SKM-1 (cell line): ENCODE measurements at regions not wholly inside any gene's neighbourhood (a gene's known extent, or its start where the extent isn't known, plus 50 kb on each side); places are given as distances from the start of the nearest gene placed in this dataset.

Experiments
- DNase-seq: peaks from one replicate; lab custom pipeline; 2025; ENCODE audit not compliant: unreplicated experiment; lab: John Stamatoyannopoulos, UW

DNA sequence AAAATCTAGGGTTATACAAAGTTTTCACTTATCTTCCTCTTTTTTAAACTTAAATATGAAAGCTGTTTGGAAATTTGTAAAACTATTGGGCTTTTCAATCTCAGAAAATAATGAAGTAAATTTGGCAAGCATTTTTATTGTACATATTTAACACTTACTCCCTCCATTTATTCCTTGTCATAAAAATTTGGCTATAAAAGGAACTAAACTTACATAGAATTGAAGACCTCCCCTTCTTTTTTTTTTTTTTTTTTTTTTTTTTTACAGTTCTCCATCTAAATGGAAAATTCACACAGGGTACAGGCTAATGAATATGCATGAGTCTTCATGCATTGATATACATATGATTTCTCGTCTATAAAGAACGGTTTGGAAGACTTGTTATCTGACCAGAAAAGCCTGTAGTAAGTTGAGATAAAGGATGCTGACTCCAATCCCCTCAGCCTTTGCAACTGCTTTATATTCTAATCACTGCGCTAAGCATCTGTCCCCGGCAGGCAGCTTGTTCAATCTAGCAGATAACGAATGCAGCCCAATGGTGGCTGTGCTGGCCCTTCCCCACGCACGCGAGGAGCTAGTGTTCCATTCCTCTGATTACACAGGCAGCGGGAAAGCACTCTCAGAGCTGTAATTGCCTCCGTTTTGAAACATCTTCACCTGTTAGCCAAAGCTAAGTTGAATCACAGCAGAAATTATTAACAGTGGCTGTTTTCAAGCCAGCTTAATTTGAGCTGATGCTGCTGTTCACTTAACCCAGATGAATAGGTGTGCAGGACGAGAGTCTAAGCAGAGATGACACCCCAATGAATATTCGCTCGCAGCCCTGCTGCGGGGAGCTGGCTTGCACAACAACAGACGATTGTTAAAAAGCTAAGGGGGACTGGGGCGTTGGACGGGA is 453.8 kb upstream of the ZNF608 start:
- DNase-seq: no peak

DNA sequence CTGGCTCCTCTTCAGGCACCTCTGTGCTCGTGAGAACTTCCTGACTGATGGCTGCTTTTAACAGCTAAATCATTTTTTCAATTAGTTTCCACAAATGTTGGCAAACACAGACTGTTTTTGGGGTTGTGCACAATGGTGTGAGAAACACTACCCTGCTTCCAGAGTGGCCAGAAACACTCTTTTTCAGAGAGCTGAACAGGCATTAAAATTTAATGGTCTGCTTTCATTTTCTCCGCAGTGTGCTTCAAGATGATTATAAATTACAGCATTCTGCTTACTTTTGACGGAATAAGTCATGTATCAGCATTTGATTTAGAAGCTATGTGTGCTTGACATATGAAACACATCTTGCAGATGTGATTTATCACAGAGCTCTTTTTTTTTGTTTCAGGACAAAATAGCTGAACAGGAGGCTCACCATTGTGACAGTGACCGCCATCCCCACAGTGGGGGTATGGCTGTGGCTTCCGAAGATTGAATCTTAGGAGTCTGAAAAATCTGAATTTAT is 454.5 kb upstream of the ZNF608 start:
- no peak for DNase-seq

DNA sequence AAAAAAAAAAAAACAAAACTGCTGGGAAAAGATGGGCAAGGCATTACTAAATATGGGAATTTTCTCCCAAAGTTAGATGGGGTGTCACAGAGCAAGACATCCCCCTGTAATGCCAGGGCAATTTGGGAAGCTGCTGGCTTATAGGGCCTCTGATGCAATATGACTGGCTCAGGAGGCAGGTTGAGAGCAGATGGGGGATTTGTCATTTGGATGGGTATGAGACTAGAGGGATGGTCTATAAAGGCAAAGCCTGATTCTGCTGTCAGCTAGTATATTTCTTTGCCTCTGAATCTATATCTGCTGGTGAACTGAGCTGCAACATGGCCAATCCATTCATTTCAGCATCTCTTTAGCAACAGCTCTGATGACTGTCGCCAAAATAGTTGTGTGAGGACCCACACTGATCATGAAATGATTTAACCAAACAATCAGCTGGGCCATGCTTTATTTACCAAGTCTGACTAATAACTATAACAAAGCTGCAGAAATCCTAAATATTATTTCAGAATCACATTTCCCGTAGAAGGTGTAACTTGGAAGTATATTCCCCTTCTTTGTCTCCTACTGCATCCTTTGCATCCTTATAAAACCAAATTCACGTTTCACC is 455.1 kb upstream of the ZNF608 start:
- DNase-seq: no peak

DNA sequence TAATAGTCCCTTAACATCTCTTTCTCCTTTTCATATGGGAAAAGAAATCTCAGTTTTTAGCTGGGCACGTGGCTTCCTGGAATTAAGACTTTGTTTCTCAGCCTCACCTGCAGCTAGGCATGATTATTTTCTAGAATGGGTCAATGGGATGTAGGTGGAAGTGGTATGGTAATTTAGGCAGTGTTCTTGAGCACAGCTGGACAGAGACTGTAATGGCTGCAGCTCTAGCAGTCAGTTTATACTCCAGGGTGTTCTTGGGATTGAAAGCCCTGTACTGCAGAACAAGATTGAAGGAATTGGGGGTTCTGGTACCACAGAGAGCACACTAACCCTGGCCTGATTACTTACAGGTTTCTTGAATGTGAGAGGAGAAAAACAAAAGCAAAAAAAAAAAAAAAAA is 455.9 kb upstream of the ZNF608 start:
- DNase-seq: no peak

DNA sequence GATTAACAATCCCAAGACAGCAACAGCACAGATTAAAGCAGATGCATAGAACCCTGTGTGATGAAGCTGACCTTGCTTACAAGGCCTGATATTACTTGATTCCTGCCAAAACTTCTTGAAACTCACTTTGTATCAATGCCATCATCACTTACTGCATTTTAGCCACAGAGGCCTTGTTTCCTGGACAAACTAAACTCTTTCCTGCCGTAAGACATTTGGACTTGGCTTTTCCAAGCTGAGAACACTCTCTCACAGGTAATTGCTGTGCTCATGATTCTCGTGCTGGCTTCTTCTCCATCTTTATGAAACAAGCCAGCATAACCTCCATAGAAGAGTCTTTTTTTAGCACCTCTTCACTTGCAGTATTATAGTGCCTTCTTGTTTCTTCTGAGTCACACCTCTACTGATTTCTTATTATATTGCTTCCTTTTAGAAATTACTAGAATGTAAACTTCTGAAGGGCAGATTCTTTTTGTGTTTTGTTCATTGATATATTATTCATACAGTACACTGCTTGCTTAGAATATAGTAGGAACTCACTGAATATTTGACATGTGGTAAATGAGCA is 456.5 kb upstream of the ZNF608 start:
- DNase-seq: no peak

DNA sequence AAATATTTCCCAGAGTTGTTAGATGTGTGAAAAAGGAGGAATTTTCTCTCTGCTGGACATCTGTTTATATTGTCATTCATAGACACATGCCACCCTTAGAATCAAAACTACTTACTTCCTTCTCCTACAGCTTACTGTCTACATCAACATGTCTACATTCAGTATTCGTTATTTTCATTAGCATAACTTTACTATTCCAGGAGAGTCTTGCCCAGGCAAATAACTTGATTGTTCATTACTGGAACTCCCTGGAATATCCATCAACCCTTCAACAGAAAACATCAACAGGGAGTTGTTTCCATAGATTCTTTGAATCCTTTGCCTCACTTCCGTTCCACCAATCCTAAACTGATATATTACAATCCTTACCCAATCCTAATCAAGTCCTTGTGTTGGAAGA is 457.5 kb upstream of the ZNF608 start:
- DNase-seq: no peak

DNA sequence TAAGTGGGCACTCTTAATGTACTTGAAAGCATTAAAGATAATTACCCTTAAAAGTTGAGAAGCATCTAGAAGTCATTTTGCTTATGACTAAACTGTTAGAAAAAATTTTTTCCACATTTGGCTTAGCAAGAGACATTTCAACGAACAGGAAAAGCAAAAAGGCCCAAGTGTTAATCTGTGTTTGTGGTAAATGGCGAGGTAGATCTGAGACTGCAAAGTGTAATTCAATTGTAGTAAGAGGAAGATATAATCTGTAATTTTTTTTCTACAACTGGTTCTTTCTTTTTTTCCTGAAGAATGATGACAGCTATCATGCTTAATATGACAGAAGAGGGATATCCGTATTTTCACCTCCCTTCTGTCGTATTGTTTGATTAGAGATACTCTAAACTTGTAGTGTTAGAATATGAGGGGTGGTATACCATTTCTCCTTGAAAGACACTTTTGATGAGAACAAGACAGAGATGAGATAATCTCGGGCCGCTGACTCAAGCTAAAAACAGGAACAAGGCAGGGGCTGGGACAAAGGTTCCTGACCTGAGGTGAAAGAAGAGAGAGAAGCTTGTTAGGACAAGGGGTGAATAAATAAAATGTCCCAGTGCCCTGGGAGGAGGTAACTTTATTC is 459.3 kb upstream of the ZNF608 start:
- DNase-seq: no peak

DNA sequence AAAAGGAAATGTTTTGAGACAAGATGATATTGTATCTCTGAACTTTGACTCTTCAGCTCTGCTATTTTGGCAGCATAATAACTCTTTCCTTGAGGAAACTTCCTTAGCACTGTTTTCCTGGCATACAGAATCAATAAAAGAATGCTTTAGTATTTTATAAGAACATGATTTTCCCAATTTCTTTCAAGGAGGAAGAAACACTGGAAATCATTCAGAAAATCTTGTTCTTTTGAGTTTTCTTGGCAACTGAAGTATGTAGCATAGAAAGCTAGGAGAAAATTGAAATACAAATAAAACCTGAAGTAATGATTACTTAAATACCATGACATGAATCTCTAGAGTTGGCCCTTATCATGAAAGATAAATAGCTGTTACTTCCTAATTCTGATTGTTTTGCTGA is 461.4 kb upstream of the ZNF608 start:
- no peak for DNase-seq

DNA sequence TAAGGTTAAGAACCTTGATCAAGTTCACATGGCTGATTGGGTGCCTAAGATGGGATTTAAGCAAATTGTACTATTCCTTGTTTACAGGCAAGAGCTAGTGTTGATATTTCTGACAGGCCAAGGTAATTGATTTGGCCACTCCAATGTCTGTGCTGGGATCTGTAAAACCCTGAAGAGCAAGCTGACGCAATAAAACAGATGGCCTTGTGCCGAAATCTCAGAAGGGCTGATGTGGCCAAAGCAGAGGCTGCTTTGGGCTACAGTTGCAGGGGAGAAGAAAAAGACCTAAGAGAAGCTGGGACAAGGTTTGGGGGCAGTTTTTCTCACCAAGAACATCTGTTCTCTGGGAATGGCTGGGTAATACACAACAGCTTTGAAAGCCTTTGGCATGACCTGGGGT is 463.2 kb upstream of the ZNF608 start:
- no peak for DNase-seq

DNA sequence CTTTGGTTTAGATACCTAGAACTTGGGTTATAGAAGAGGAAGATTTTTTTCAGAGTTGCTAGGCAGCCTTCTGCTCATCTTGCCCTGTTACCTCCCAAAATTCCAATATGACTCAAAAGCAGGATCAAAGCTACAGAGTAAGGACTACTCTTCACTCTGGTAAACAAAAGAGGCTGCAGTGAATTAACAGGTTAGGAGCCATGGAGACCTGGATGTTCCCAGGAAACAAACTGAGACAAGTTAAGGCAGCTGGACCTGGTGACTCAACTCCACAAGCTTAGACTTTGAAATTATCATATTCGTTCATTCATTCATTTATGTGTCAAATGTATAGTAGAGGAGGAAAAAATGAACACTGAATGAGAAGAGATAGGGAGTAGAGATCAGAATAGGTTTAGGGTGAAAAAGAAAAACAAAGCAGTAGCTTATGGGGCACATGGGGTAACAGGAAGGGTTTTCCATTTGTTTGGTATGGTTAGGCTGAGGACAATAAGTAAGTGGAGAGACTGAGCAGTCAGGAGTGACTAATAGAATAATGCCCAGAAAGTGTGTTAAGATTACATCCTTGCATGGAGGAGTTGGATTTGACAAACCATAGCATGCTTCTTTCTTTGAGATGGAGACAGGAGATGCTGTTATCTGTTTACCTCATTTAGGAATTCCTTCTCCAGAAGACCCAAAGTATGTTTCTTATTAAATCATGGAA is 464.0 kb upstream of the ZNF608 start:
- no peak for DNase-seq

DNA sequence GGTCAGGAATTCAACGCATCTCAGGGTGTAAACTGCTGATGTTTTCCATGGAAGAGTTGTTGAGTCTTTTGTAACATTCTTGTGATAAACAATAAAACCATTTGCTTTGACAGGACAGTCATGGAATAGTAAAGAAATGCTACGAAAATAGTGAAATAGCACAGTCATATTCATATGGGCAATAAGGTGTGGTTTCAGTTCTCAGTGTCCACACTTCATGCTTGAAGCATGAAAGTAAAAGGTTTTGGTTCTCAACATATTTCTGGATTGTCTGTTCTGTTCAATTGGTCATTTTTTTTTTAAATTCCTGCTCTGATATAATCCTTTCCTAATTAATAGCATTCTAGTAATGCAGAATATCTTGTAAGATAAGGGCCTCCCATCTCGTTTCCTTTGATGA is 467.6 kb upstream of the ZNF608 start:
- DNase-seq: no peak

DNA sequence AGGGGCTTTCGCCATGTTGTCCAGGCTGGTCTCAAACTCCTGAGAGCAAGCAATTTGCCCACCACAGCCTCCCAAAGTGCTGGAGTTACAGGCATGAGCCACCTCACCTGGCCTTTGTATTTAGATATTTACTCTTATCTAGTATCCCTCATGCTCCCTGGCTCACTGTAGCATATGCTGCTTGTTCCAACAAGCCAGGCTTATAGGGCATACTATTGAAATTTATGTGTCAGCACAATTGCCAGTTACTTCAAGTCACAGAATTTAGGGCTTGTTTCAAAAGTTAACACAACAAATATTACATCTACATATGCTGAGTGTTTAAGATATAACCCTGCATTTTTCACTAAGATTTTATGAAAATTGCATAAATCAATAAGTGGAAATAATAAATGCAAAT is 469.2 kb upstream of the ZNF608 start:
- no peak for DNase-seq

DNA sequence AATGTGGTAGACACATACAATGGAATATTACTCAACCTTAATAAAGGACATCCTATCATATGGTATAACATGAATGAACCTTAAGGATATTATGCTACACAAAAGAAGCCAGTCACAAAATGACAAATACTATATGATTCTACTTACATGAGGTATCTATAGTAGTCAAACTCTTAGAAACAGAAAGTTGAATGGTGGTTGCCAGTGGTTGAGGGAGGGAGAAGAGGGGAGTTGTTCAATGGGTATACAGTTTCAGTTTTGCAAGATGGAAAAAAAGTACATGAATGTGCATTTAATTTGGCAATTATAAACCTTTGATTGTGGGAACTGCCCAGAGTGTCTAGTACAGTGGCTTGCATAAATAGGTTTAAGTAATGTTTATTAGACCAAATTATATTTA is 473.3 kb upstream of the ZNF608 start:
- DNase-seq: no peak

DNA sequence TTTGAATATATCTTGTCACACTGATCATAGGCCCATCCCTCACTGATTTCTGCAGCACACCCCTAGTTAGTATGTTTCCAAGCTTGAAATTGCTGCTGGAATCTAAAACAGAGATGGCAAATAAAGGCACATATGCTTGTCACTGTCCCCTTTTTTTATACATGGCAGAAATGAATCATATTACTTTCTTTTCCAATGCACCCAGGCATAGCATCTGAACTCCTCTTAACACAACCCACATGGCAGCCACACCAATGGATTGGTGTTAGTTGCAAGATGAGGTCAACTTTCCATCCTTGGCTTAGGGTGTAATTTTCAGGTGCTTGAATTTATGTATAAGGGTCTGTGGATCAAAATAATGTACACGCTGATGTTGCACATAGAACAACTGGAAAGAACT is 473.8 kb upstream of the ZNF608 start:
- no peak for DNase-seq

DNA sequence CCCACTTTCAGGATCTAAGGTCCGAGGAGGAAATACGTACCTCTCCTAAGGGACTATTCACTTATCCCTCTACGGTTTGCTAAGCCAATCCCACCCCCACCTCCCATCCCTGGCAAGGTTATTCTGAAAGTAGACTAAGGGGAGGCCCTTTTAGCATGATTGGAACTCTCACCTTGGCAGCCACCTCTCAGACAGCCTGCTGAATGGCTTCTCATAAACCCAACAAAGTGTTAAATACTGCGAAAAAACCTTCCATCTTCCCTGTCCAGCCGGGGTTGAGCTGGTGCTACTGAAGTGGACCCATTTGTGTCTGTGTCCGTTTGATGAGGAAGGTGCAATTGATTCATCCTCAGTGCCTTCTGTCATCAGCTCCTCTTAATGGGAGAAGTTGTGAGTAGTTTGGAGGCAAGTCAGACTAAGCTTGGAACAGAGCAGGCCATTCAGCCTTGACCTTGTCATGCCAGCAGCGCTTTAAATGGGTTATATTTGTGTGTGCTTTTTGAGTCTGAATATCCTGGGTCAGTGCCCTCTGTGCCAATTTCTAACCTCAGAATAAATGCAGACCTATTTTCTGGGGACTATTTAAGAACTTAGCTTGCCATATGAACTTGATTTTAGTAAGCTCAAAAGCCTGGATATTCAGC is 476.3 kb upstream of the ZNF608 start:
- DNase-seq: no peak

DNA sequence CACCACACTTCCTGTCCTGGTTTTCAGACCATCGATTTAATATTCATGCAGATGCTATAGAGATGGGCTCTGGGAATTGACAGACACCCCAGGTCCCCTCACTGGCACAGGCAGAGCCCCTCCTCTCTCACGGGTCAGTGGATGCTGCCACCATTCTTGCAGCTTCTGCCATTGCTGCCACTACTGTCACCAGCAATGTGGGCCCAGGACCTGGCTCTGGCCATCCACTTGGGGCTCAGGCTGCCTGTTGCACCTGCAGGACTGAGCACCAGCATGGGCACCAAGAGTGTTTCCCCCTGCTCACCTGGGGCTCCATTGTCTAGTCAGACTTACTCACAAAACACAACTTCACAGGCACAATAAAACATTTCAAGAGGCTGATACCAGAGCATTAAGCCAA is 479.0 kb upstream of the ZNF608 start:
- no peak for DNase-seq

DNA sequence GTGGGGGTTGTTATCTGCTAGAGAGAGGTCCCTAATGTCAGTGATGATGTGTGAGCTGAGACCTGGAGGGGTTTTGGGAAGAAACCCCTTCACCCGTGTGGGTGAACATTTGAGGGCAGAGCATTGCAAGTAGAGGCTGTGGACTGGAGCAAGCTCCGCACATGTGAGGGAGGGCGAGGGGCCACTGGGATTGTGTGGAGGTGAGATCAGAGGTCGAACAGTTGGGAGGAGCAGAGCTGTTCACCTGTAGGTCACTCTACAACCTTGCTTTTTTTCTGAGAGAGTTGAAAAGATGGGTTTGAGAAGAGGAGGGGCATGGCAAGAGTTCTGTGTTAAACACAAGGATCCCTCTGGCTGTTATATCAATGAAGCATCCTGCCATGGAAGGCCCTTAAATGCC is 480.4 kb upstream of the ZNF608 start:
- no peak for DNase-seq

DNA sequence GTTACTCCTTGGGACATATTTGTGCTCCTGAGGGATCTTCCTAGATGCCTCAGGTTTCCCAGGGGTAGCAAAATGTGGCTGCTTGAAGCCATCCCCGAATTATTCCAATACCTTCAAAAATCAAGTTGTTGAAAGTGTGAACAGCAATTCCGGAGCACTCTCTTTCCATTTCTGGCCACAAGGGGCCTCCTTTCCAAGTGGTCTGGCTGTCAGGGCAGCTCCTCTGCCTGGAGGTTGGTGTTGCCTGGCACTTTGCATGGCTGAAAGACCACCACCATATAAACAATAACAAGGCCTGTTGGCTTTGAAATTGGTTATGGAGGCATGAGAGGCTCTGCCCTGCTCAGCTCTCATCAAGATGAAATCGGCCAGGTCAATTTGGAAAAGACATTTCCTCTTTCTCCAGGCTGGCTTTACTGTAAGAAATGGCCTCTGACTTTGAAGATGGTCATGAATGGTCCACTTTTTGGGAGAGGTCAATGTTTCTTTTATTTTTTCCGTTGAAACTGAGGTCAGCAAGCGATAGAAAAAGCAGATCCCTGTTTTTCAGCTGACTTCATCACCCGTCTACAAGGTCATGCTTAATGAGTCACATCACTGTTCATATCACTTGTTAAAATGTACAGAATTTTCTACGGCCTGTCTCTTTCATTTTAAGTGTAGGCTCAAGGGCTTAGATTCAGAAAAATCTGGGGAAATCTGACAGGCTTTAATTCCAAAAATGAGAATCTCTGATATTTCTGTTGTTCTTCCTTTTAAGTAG is 481.1 kb upstream of the ZNF608 start:
- no peak for DNase-seq

DNA sequence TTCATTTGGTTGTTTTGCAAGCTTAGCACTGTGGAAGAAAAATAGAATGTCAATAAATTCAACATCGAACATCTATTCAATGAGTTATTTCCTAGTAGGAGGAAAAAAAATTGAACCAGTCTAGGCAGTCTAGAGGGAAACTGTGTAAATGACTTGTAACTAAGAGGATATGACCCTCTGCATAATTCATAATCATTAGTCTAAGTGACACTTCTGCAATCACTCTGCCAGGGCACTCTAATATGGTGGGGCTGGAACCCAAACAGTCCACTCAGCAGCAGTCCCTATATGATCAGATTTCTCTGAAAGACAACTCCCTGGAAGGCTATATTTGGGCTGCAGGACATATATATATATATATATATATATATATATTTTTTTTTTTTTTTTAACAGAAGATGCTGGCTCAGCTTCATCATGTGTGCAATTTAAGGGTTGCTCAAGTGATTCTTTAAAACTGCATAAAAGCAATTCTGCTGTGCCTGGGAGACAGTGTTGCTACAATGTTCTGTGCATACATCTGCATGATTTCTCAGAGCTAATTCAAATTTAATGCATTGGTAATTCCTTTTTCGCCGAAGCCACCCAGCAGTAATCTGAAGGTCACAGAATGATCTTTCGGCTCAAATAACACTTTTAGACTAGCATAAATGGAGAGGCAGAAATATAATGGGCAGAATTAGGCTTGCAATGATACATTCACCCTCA is 482.1 kb upstream of the ZNF608 start:
- no peak for DNase-seq
